Activated CD4-positive, alpha-beta T cell treated with anti-CD3 and anti-CD28 coated beads, Interleukin-2, amount 10 ng/mL, durations not matched to agents 24 days and 14 days (primary cell): ENCODE measurements at regions not wholly inside any gene's neighbourhood (a gene's known extent, or its start where the extent isn't known, plus 50 kb on each side); places are given as distances from the start of the nearest gene placed in this dataset.
"Not testable (repeated sequence)": the region's sequence is repeated elsewhere in the genome, so short reads cannot be mapped to it uniquely, and the experiment has no call there.

Experiments
- DNase-seq: peaks from one replicate; pipeline ENCODE4 v3.0.0; 2022
- H3K27ac Mint-ChIP-seq: one replicate; pipeline ENCODE4 v1.8.0; 2022; ENCODE audit warnings: mild to moderate bottlenecking, mixed read lengths
- H3K27me3 Mint-ChIP-seq: one replicate; pipeline ENCODE4 v1.8.0; 2022; ENCODE audit warnings: mixed read lengths
- H3K36me3 Mint-ChIP-seq: one replicate; pipeline ENCODE4 v1.8.0; 2022; ENCODE audit warnings: low read depth, mild to moderate bottlenecking, mixed read lengths
- H3K4me1 Mint-ChIP-seq: one replicate; pipeline ENCODE4 v1.8.0; 2021; ENCODE audit warnings: mixed read lengths
- H3K4me3 Mint-ChIP-seq: one replicate; pipeline ENCODE4 v1.8.0; 2022; ENCODE audit warnings: mild to moderate bottlenecking, moderate library complexity, mixed read lengths
- H3K9me3 Mint-ChIP-seq: one replicate; pipeline ENCODE4 v1.8.0; 2021; ENCODE audit warnings: mixed read lengths
- intact Hi-C: fragments of 100-400 bp; cut with micrococcal nuclease; formaldehyde crosslinking; loops from one replicate; pipeline ENCODE4 v1.15.1; 2023

GRCh38 chr3:28615071-28615470, 266.4 kb upstream of the AZI2 start:
- no peak for DNase-seq
- Mint-ChIP-seq H3K36me3 (no peaks in the 10 kb centered on the region), H3K27me3 (no peaks in the 10 kb centered on the region), H3K27ac (no peak overlapping the region), H3K9me3 (no peaks in the 10 kb centered on the region), H3K4me3 (no peak overlapping the region), H3K4me1 (no peaks in the 10 kb centered on the region)
- intact Hi-C loops: no loop called here

DNA sequence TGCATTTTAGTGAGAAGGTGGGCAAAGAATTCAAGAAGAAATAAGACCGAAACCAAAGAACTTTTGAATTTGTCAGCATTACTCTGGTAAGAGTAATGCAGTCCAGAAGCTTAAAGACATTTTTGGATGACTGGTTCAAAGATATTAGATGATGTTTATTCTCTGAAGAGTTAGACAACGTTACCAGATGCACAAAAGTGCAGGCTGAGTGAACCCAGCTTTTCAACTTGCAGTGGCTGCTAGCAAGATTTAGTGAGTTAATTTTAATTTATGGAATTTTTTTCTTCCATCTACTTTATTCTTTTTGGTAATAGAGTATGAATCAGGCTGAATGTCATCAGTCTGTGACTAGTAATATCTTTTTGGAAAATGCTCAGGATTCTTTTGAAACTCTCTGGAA, 267.3 kb upstream of the AZI2 start:
- H3K4me1 Mint-ChIP-seq: no peaks in the 10 kb centered on the region
- H3K27me3 Mint-ChIP-seq: no peaks in the 10 kb centered on the region
- no peak overlapping the region for H3K27ac Mint-ChIP-seq
- intact Hi-C loops: no loop called here
- no peaks in the 10 kb centered on the region for H3K36me3 Mint-ChIP-seq
- no peak for DNase-seq
- no peaks in the 10 kb centered on the region for H3K9me3 Mint-ChIP-seq
- no peak overlapping the region for H3K4me3 Mint-ChIP-seq

DNA sequence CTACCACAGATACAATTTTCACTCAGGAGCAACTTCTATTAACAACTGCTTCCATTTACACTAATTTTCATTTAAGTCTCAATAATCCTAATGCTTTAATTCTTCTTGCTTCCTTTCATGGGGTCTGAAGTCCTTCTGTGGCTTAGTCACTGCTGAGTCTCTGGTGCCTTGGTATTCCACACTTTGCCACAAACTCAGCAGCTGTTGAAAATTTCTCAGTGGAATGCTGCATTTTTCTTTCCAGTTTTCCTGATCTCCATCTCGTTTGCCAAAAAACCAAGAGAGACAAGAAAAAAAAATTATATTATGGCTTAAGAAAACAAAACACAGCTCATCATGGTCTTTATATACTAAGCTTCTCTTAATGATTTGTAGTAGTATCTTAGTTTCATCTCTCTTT, 269.2 kb upstream of the AZI2 start:
- Mint-ChIP-seq H3K27ac (no peak overlapping the region), H3K27me3 (no peaks in the 10 kb centered on the region), H3K36me3 (no peaks in the 10 kb centered on the region), H3K9me3 (no peaks in the 10 kb centered on the region), H3K4me3 (no peak overlapping the region), H3K4me1 (no peaks in the 10 kb centered on the region)
- no peak for DNase-seq
- intact Hi-C loops: no loop called here

GRCh38 chr3:28623106-28623505, 274.5 kb upstream of the AZI2 start:
- no peak overlapping the region for H3K27ac Mint-ChIP-seq
- H3K36me3 Mint-ChIP-seq: no peaks in the 10 kb centered on the region
- H3K4me1 Mint-ChIP-seq: no peaks in the 10 kb centered on the region
- H3K9me3 Mint-ChIP-seq: no peaks in the 10 kb centered on the region
- intact Hi-C loops: no loop called here
- no peak overlapping the region for H3K4me3 Mint-ChIP-seq
- DNase-seq: no peak
- no peaks in the 10 kb centered on the region for H3K27me3 Mint-ChIP-seq

DNA sequence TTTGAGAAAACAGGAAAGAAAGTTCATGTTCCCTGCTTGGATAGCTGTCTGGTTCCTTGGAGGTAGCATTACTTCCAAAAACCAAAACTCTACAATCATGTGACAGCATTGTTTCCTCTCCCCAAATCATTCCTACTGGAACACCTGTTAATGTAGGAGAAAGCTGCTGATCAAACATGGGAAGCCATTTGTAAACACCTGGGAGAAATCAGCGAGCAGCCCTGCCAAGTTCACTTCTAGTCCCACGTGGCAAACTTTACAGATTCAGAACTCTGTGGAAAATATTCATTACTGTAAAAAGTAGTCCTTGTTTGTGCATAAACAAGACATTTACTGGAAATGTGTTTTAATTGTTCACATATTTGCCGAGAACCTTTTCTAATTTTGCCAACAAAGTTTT, 275.5 kb upstream of the AZI2 start:
- Mint-ChIP-seq H3K27ac (no peak overlapping the region), H3K4me1 (no peaks in the 10 kb centered on the region), H3K4me3 (no peak overlapping the region), H3K36me3 (no peaks in the 10 kb centered on the region), H3K27me3 (no peaks in the 10 kb centered on the region), H3K9me3 (no peaks in the 10 kb centered on the region)
- no peak for DNase-seq
- intact Hi-C loops: no loop called here

DNA sequence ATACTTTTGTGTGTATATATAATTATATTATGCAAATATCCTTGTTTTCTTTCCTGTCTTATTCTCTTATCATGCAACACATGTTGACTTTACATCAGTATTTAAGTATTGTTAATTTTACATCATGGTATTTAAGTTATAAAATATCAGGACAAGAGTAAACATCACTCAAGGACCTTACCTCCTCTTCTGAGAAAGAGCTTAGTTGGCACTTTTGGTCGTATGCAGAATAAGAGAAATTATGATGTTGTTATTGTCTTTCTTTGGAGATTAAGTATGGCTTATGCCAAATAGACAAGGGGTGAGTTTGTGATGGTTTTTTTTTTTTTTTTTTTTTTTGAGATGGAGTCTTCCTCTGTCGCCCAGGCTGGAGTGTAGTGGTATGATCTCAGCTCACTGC, 279.2 kb upstream of the AZI2 start:
- H3K27ac Mint-ChIP-seq, H3K36me3 Mint-ChIP-seq, H3K27me3 Mint-ChIP-seq, H3K4me3 Mint-ChIP-seq, intact Hi-C loops, H3K4me1 Mint-ChIP-seq, DNase-seq, H3K9me3 Mint-ChIP-seq: not testable (repeated sequence)

- DNase-seq: no peak
- Mint-ChIP-seq H3K4me3 (no peak overlapping the region), H3K9me3 (peaks cover 8% of the 10 kb centered on the region), H3K4me1 (no peaks in the 10 kb centered on the region), H3K27me3 (no peaks in the 10 kb centered on the region), H3K27ac (no peak overlapping the region), H3K36me3 (no peaks in the 10 kb centered on the region)
- intact Hi-C loops: no loop called here
Measured at GRCh38 chr3:28634019-28634418, 285.4 kb upstream of the AZI2 start.

DNA sequence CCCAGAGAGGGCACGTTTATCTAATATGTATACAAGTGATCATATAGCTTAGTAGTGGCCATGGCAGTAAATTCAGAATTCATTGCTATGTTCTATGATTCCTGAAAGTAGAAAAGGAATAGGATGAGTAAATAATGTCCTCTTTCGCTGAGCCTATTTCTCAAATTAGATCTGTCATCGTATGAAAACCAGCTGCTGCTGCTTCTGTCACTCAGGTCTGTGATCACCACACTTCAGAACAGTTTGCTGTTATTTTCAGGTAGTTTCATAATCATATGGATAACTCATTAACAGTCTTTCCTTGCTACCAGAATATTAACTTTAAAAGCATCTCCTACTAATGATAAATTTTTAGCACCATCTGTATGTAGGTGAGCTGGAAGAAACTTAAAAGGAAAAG, 289.1 kb upstream of the AZI2 start:
- H3K4me3 Mint-ChIP-seq: no peak overlapping the region
- no peaks in the 10 kb centered on the region for H3K27me3 Mint-ChIP-seq
- no peaks in the 10 kb centered on the region for H3K4me1 Mint-ChIP-seq
- no peaks in the 10 kb centered on the region for H3K36me3 Mint-ChIP-seq
- H3K27ac Mint-ChIP-seq: no peak overlapping the region
- DNase-seq: no peak
- intact Hi-C loops: no loop called here
- peaks cover 8% of the 10 kb centered on the region for H3K9me3 Mint-ChIP-seq

DNA sequence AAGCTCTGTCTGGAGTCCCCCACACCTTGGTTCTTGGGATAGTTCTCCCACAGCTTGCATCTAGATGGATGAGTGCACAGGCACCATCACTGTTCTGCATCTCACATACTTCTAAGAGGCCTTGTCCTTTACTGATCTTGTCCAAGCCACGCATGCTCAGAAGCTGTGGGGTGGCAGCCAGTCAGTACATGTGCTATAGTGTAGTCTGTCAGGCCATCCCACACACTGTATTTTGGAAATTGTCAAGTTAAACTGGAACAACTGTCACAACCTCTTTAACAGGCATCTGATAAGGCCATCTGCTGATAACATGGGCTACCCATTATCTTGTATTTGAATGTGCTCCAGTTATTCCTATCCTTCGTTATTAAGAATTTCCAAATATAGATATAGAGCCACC, 296.5 kb upstream of the AZI2 start:
- Mint-ChIP-seq H3K27ac (no peak overlapping the region), H3K36me3 (no peaks in the 10 kb centered on the region), H3K9me3 (no peaks in the 10 kb centered on the region), H3K27me3 (no peaks in the 10 kb centered on the region), H3K4me1 (no peaks in the 10 kb centered on the region), H3K4me3 (no peak overlapping the region)
- no peak for DNase-seq
- intact Hi-C loops: no loop called here

DNA sequence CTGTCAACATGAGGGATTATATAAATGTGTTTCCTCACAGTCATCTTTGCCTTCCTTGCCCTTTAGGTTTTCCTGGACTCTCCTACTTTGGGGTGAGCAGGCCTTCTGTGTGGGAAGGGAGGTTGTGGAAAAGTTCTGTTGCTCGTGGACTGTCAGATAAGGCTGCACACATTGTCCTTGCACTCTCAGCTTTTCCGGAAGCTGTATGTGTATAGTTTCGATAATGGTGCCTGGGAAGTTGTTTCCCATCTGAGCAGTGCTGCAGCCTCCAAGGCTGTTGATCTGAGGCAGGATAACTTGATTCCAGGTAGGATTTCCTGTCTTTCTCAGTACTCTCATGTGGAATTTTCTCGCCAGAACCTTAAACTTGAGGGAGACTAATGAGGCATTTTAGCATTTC, 297.8 kb upstream of the AZI2 start:
- no peaks in the 10 kb centered on the region for H3K9me3 Mint-ChIP-seq
- H3K36me3 Mint-ChIP-seq: no peaks in the 10 kb centered on the region
- H3K27ac Mint-ChIP-seq: no peak overlapping the region
- H3K4me1 Mint-ChIP-seq: no peaks in the 10 kb centered on the region
- no peak overlapping the region for H3K4me3 Mint-ChIP-seq
- intact Hi-C loops: no loop called here
- no peaks in the 10 kb centered on the region for H3K27me3 Mint-ChIP-seq
- no peak for DNase-seq

DNA sequence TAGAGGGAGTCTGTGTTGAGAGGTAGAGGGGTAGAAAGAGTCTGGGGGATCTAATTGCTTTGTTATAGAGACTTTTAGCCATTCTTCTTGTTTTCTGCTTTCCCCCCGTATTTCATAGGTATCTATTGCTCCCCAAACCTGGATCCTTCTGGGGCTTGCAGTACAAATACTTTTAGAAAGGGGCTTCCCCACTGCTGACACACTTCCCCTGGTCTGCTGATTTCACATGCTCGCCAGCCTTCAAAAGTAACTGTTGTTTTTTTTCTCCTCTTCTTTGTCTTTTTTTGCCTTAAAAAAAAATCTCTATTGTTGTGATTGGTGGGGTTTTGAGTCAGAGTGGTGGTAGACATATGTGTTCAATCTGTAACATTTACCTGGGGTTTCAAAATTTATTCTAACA, 300.6 kb upstream of the AZI2 start:
- intact Hi-C loops: no loop called here
- no peaks in the 10 kb centered on the region for H3K4me1 Mint-ChIP-seq
- no peaks in the 10 kb centered on the region for H3K36me3 Mint-ChIP-seq
- no peaks in the 10 kb centered on the region for H3K27me3 Mint-ChIP-seq
- H3K9me3 Mint-ChIP-seq: no peaks in the 10 kb centered on the region
- no peak for DNase-seq
- no peak overlapping the region for H3K27ac Mint-ChIP-seq
- no peak overlapping the region for H3K4me3 Mint-ChIP-seq

GRCh38 chr3:28651159-28651558, 302.5 kb upstream of the AZI2 start:
- intact Hi-C loops: no loop called here
- H3K27ac Mint-ChIP-seq: no peak overlapping the region
- no peaks in the 10 kb centered on the region for H3K27me3 Mint-ChIP-seq
- H3K9me3 Mint-ChIP-seq: no peaks in the 10 kb centered on the region
- no peaks in the 10 kb centered on the region for H3K4me1 Mint-ChIP-seq
- H3K4me3 Mint-ChIP-seq: no peak overlapping the region
- DNase-seq: no peak
- no peaks in the 10 kb centered on the region for H3K36me3 Mint-ChIP-seq

- intact Hi-C loops: no loop called here
- peaks cover 3% of the 10 kb centered on the region for H3K4me1 Mint-ChIP-seq
- no peaks in the 10 kb centered on the region for H3K36me3 Mint-ChIP-seq
Measured at GRCh38 chr3:28664123-28664522, 315.5 kb upstream of the AZI2 start.

GRCh38 chr3:28667646-28668621, 319.3 kb upstream of the AZI2 start:
- Mint-ChIP-seq H3K9me3 (no peaks in the 10 kb centered on the region), H3K27me3 (peaks cover under 1% of the 10 kb centered on the region), H3K4me1 (peaks cover 3% of the 10 kb centered on the region), H3K4me3 (no peak overlapping the region), H3K36me3 (no peaks in the 10 kb centered on the region), H3K27ac (no peak overlapping the region)
- DNase-seq: peak; percentile 85
- intact Hi-C loops: no loop called here

More at GRCh38 chr3:28664123-28664522, 315.5 kb upstream of the AZI2 start:
- Mint-ChIP-seq H3K27me3 (no peaks in the 10 kb centered on the region), H3K9me3 (no peaks in the 10 kb centered on the region), H3K27ac (no peak overlapping the region), H3K4me3 (no peak overlapping the region)
- no peak for DNase-seq

DNA sequence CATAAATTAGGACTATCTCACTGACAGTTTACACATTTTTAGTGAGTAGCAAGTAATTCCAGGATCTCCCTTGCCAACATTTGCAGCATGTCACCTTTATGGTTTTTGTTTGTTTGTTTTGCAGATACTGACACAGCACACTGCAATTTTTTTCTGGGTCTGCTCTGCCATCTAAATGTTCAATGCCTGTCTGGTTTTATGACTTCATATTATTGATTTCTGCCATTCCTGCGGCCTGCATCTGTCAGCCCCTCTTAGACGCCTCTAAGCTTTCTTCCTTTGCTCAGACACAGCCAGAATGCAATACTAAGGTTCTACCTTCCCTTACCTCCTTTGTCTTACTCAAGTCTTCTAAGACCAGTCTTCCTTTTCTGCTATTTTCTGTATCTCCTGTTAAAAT, 321.2 kb upstream of the AZI2 start:
- H3K36me3 Mint-ChIP-seq: no peaks in the 10 kb centered on the region
- no peak for DNase-seq
- peaks cover 2% of the 10 kb centered on the region for H3K27me3 Mint-ChIP-seq
- intact Hi-C loops: no loop called here
- no peaks in the 10 kb centered on the region for H3K9me3 Mint-ChIP-seq
- H3K27ac Mint-ChIP-seq: no peak overlapping the region
- no peak overlapping the region for H3K4me3 Mint-ChIP-seq
- H3K4me1 Mint-ChIP-seq: peaks cover 3% of the 10 kb centered on the region
